HG02884 (cell line): ENCODE measurements at regions not wholly inside any gene's neighbourhood (a gene's known extent, or its start where the extent isn't known, plus 50 kb on each side); places are given as distances from the start of the nearest gene placed in this dataset.
"Not testable (repeated sequence)": the region's sequence is repeated elsewhere in the genome, so short reads cannot be mapped to it uniquely, and the experiment has no call there.

ENCODE experiments used
- ATAC-seq: cut with Tn5 transposase; IDR thresholded peaks from one replicate; pipeline ENCODE4 v1.9.1; 2021; ENCODE audit warnings: mild to moderate bottlenecking, moderate library complexity; ENCODE audit not compliant: unreplicated experiment

DNA sequence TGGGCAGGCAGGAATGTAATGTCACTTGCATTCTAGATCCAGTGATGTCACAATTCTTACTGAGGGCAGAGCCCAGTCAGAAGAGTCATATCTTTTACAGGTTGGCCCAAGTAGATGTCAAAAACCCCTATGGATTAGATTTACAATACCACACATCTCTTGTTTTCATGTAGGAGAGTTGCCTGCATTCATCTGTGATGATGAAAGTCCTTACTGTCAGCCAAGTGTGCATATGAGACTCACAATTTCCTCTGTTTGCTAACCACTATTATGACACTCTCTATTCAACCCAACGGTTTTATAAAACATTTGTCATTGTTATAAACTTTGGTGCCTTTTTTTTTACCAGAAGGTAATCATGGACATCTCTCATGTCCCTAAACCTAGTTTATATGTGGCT lies 898.8 kb upstream of the AMELY start:
- ATAC-seq: no peak

DNA sequence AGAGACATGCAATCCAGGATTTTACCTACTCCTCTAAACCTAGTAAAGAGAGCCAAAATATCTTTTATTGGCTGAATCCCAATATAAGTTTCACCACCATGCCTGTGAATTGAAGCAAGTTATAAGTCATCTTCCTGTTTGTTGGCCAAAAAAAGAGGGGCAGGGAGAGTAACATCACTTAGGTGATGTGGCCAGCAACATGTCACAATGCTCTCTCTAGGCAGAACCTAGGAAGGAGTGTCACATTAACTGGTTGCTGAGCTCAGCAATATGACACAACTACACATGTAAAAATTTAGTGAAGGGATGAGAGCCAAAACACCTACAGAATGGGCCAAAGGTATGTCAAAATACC lies 895.9 kb upstream of the AMELY start:
- ATAC-seq: no peak

DNA sequence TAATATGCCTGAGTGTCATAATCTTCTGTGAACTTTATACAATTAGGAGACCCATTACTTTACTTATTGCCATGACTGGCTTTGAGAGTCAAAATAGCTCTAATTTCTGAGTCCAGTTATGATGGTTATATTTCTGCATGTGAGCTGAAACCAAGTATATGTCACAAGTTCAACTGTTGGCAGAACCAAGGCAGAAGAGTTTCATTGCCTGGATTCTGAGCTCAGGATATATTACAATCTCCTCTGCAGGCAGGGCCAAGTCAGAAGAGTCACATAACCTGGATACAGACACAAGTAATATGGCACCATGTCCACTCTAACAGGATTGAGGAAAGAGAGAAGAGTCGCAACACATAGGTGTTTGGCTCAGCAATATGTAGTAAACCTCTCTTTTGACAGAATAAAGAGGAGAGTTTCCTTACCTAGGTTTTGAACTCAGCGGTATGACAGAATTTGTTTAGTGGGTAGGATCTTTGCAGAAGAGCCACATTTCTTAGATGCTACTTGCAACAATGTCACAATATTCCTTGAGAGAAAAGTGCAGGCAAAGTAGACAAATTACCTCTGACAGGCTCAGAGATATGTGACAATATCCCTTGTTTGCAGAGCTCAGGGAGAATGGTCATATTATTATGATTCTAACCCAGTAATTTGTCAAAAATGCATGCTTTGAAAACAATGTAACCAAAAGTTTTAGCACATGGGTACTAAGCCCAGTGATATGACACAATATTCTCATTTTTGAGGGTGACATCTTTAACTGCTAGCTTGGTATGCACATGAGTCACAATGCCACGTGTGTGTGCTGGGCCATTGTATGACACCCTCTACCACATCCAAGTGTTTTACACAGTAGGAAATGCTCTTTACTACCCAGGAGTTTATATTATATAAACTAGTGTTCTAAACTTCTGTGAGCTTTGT lies 895.3 kb upstream of the AMELY start:
- ATAC-seq: no peak

DNA sequence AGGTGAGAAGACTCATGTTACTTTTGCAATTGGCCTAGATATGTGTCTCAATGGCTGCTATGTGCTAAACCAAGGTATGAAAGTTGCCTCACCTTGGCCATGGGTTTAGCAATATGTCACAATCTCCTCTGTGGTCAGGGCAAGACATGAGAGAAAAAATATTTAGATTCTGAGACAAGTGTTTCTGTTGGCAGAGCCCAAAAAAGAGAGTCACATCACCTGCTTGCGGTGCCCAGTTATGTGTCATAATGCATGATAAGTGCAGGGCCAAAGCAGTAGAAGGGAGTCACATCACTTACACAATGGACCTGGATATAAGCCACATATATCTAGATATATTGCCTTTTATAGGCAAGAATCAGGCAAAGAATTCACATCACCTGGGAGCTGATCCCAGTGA lies 894.1 kb upstream of the AMELY start:
- ATAC-seq: no peak

DNA sequence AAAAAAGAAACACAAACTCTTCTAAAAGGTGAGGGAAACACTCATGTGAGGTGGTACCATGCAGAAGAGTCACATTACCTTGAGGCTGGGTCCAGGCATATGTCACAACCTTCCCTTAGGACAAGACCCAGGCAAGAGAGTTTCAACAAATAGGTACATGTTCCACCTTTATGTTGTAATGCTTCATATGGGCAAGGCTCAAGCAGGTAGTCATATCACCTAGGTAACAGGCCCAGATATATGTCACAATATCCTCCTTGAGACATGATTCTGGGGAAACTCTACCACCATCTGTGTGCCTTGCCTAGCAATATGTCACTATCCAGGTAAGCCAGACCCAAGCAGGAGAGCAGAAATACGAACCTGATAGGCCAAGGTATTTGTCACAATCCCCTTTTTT lies 892.2 kb upstream of the AMELY start:
- ATAC-seq: no peak

DNA sequence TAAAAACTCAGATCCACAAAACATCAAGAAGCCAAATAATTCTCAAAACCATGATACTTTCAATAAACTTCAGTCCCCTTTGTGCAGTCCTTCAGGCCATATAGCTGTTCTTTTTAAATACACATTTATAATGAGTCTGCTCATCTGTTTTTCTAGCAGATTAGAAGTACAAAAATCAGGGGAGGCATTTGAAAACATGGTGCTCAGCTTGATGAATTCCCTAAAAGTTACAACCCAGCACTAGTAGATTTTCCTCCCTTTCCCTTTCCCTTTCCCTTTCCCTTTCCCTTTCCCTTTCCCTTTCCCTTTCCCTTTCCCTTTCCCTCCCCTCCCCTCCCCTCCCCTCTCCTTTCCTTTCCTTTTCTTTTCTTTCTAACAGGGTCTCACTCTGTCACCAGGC lies 884.6 kb upstream of the AMELY start:
- no peak for ATAC-seq

DNA sequence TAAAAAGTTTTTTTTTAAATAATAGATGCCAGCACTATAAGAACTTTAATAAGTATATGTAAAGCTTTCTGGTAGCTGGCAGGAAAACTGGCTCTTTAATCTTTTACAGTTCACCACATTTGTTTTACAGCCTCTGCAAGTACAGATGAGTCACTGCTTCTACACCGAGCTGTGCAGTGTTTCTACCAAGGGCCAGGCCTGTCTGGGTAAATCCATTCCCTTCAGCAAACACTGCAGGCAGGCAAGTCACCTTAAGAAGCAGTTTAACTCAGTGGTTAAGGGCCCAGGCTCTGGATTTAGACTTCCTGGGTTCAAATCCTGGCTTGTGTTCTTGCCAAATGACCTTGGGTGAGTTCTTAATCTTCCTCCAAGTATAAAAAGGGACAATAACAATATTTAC lies 882.9 kb upstream of the AMELY start:
- ATAC-seq: no peak

DNA sequence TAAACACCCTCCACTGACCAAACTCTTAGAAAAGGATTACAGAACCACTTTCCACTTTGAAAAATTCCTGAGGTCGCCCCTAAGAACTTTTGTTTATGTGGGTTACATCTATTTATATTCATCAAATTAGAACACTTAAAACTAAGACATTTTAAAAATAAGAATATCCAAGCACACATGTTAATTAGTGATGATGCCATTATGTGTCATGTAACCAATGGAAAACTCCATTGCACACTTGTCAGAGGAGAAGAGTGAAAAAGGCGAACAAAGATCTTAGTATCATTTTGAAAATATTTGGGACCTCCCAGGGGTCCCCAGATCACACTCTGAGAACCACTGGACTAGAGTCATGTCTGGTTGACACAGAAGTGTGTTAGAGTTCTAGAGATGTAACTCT lies 882.4 kb upstream of the AMELY start:
- no peak for ATAC-seq

DNA sequence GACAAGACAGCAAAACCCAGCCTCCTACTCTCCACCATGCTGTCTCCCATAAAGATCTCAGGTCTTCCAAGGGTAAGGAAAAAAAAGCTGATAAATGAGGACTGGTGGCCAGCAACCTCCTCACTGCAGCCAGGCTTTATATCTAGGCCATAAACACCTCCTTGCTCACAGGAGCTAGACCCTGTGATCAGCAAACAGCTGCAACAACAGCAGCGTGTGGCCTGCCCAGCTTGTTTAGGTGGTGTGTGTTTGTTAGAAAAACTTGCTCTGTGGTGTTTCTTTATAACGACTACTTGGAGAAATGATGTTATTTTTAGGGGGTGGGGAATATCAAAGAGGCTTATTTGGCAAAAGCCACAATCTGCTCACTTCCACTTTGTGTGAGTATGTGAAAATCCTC lies 880.9 kb upstream of the AMELY start:
- no peak for ATAC-seq

DNA sequence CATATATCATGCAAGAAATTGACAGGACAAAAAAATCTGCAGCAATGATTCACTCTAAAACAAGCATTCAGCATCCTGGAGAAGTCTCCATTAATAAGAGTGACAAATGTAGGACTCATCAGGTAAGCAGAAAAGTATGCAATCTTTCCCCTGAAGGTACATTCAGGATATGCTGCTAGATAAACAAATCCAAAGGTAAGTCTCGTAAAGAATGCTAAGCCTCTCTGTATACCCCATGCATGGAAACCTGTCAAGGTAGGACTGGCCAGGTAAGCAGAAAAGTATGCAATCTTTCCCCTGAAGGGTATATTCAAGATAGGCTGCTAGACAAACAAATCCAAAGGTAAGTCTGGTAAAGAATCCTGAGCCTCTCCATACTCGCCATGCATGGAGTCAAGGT lies 869.9 kb upstream of the AMELY start:
- no peak for ATAC-seq

DNA sequence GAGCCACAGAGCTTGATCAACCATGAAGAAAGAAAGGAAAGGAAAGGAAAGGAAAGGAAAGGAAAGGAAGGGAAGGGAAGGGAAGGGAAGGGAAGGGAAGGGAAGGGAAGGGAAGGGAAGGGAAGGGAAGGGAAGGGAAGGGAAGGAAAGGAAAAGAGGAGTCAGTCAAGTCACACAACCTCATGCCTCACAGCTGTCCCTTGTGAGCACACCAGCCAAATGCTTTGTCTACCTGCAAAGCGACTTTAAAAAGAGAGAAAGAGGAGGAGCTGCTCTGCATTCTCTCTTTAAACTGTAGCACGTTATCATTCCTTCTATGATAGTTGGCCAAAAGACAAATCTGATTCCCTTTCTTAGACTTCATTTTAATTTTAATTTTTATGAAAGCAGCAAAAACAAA lies 863.9 kb upstream of the AMELY start:
- ATAC-seq: not testable (repeated sequence)

DNA sequence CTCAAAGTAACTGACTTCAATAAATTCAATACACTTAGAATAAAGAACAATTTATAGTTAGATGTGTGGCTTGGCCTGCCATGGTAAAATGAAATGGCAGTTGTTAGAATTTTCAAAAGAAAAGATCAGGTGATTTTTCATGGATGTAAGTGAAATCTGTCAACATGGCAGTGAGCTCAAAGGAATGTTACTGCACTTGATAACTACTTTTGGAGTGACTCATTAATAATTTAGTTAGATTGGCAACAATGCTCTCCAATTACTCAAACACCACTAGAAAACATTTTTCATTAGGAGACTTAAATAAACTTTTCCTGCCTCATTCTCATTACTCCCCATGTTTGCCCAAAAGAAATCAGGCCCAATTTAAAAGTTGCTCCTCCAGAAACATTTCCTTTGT lies 860.2 kb upstream of the AMELY start:
- ATAC-seq: no peak

DNA sequence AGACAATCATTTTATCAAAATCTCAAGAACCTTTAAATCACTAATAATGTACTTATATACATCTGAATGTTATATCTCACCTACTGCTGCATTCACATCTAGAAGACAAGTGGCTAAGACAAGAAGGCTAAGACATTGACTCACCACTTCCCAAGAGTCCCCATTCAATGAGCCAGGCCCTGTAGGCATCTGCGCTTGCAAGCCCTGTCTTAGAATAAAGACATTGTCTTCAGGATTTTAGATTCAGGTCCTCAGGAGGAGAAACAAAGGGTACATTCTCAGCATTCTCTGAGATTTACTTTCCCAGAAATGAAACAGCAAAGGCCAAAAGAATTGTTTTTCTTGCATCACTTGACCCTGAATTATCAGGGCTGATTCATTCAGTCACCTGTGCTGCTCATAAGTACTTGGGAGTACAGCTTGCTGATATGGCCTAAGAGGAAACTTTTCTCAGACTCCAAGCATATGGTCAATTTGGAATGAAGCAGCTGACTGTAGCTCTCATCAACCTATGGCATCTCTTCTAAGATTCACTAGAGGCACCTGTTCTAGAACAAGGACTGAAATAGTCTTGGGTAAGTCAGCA lies 858.3 kb upstream of the AMELY start:
- no peak for ATAC-seq

DNA sequence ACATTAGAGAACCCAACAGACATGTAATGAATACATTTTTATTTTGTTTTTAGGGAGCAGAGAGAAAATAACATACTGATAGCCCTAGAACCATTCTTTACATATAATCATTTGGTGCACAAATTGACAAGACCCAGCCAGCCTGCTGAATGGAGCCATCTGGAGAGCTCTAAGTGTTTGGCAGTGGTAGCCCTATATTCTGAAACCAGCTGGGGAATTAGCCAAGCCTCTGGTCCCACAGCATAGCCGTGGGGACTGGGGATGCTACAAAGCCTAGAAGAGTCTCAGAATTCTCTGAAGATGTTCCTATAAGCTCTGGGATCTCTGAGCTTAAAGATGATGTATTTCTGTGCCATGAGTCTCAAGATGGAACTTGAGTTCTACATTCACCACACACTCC lies 857.3 kb upstream of the AMELY start:
- ATAC-seq: no peak

DNA sequence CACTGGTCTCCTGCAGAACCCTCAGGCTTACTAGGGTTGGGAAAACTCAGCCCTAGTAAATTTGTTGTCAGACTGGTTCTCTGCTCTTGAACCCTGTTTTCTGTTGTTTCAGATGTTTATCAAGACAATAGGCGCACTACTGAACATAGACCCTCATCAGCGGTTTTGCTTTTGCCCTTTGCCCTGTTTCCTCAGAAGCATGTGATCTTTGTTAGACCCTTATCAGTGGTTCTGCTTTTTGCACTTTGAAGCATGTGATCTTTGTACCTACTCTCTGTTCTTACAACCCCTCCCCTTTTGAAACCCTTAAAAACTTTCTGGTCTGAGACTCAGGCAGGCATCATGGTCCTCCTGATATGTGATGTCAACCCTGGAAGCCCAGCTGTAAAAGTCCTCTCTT lies 842.2 kb upstream of the AMELY start:
- no peak for ATAC-seq

DNA sequence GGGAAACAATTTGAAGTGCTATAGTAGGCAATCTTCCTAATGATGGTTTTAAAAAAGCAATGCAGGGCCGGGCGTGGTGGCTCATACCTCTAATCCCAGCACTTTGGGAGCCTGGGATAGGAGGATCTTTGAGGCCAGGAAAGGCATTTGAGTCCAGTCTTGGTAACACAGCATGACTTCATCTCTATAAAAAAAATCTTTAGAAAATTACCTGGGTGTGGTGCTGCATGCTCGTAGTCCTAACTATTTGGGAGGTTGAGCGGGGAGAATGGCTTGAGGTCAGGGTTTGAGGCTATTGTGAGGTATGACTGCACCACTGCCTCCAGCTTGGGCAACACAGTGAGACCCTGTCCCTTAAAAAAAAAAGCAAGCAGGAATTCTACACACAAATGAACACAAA lies 835.2 kb upstream of the AMELY start:
- ATAC-seq: no peak

DNA sequence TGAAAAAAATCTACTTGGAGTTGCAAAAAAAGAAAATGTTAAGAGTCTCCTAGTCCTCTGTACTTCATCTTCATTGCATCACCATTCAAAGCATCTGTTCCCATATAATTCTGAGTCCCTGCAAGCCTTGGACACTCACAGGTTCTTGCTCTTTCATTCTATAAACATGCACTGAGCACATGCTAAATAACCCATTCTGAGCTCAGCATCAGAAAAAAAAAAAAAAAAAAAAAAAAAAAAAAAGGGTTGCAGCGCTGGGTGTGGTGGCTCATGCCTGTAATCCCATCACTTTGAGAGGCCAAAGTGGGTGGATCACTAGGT lies 834.0 kb upstream of the AMELY start:
- no peak for ATAC-seq

DNA sequence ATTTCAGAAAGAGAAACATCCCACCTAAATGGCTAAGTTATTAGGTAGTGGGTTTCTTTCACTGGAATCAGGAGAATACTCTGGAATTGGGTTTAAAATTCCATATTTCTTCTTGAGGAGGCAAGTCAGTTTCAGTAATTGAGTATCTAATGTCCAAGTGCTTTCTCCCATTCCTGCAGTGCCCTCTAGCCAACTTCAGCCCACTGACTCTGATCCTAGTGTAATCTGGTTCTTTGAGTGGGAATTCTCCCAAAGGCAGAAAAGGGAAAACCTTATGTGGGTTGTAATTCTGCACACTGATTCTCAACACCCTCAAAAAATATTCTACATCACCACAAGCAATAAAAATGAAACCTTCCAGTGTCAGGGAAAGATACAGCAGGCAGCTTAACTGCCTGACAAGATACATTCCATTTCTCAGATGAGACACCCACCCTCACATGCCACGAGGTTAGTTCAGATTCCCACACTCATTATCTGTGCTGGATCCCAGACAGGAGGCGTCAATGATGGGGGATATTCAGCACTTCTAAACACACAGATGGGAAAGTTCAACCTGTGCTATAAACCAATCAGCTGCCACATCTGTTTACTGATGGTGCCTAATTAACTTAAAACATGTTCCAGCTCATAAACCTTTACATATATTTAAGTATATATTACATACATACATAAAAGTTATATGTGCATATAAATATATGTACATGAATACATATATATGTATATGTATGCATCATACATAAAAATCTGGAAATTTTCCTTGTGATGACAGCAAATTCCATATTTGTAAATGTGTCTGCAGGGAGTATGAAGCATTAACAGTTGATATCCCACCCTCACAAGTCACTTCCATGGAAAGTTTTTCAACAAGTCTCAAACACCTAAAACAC lies 833.4 kb upstream of the AMELY start:
- ATAC-seq: no peak

DNA sequence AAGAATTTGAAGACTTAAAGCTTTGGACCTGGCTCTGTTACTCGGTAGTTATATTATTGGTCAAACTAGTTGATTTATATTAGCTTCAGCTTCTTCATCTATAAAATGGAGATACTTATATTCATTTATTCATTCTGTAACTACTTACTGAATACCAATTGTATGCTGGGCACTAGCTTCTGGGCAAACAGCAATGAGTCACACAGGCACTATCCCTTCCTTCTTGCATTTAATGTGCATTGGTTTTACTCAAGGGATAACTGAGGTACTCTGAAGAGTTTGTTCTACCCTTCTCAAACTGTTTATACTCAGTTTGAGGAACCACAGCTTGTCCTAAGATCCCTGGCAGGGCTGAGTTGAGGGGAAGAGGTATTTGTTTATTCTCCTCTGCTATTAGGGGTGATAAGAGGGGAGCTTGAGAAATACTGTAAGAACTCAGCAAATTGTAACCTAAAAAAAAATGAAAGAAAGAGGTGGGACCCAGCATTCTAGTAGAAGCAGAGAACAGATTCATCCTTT lies 825.4 kb upstream of the AMELY start:
- no peak for ATAC-seq

DNA sequence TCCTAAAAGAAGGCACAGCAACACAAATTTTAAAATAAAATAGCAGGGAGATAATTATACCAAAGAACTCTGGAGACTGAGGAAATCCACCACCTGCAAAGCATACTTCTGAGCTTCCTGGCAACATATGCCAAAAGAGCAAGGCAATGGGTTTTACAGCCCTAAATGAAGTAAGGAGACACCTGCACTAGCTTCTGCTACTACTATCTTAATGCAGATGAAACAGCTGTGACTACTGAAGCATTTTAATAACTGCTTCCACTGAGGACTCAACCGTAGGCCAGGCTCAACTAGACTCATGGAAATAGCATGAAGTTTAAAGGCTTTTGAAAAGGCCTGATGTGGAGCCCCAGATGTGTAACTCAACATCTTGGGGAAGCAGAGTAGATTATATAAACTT lies 820.1 kb upstream of the AMELY start:
- ATAC-seq: no peak

DNA sequence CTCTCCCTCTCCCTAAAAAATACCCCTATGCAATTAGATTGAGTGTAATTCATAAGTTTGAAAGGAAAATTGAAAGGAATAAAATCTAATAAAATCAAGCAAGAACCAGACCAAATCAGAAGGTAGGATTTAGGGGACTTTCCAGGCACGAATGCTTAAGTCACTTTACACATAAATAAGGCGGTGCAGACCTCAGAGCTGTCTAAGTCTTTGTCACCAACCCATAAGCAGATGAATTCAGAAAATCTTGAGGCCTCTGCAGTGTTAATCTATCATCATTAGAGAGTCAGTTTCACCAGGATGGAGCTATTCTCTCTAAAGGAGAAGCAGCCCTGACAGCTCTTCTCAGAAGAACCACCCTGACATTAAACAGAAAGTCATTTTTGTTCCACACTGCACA lies 819.1 kb upstream of the AMELY start:
- ATAC-seq: no peak

DNA sequence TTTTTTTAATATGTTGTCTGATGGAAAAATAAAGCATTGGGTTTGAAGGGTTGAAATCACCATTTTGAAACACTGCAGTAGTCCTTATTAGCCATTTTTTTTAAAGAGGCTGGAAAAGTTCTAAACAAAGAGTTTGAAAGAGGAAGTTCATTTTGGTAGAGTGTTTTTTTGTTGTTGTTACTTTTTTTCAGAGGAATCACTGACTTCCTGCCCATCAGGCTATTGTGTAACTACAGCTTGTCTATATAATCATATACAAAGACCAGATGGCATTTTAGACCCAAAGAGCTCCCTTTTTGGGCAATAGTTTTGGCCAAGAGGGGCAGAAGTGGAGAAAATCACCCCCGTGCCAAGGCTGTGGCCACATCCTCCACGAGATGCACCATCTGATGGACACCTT lies 818.5 kb upstream of the AMELY start:
- ATAC-seq: no peak
